Esophagus muscularis mucosa (tissue), 3 donors: ENCODE measurements at regions not wholly inside any gene's neighbourhood (a gene's known extent, or its start where the extent isn't known, plus 50 kb on each side); places are given as distances from the start of the nearest gene placed in this dataset.
"Not testable (repeated sequence)": the region's sequence is repeated elsewhere in the genome, so short reads cannot be mapped to it uniquely, and the experiment has no call there.

Experiments used
- CTCF ChIP-seq, 3 experiments: fragments of 200-600 bp in 2 of 3; fragments of 450-650 bp in 1 of 3; sonication (generic) in 2 of 3; IDR thresholded peaks; one replicate each; pipeline ENCODE4 v1.5.1; 2017 to 2019; ENCODE audit warnings: antibody characterized with exemption in 3 of 3, mild to moderate bottlenecking in 2 of 3, moderate library complexity in 1 of 3
- POLR2AphosphoS5 ChIP-seq, 2 donors: sonication (generic); formaldehyde crosslinking; IDR thresholded peaks; one replicate each; pipeline ENCODE4 v1.6.1; 2017; ENCODE audit warnings: antibody characterized with exemption in 2 of 2

GRCh38 chr5:21547656-21548055 lies 1305.5 kb downstream of the CDH12 start:
- not testable (repeated sequence) for TF ChIP-seq POLR2AphosphoS5, CTCF (IDR thresholded peaks at IDR 0.05)
